NCI-H345 treated with DMSO at 0.1 percent for 48 hours (cell line): ENCODE measurements at regions not wholly inside any gene's neighbourhood (a gene's known extent, or its start where the extent isn't known, plus 50 kb on each side); places are given as distances from the start of the nearest gene placed in this dataset.
"Not testable (repeated sequence)": the region's sequence is repeated elsewhere in the genome, so short reads cannot be mapped to it uniquely, and the experiment has no call there.

Experiments
- DNase-seq: peaks from one replicate; lab custom pipeline; 2025; ENCODE audit not compliant: unreplicated experiment; lab: John Stamatoyannopoulos, UW

DNA sequence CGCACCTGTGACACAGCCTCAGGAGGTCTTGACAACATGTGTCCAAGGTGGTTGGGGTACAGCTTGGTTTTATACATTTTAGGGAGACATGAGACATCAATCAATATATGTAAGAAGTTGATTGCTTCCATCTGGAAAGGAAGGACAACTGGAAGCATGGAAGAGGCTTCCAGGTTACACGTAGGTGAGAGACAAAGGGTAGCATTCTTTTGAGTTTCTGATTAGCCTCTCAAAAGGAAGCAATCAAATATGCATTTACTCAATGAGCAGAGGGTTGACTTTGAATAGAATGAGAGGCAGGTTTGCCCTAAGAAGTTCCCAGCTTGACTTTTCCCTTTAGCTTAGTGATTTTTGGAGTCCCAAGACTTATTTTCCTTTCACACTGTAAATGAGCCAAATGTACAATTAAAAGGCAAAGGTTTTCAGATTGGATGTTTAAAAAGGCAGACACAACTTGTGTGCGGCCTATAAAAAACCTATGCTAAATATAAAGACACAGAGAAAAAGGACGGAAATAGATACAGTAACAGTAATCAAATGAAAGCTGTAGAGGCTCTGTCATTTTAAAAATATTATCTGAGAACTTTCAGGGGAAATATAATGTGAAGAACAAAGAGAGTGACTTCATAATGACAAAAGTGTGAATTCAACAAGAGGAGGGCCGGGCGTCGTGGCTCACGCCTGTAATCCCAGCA is 65.7 kb upstream of the LANCL2 start:
- DNase-seq: no peak

GRCh38 chr7:55303220-55303619 is 61.9 kb upstream of the LANCL2 start:
- no peak for DNase-seq

GRCh38 chr7:55304018-55304762 is 60.9 kb upstream of the LANCL2 start:
- no peak for DNase-seq

GRCh38 chr7:55305135-55305534 is 60.0 kb upstream of the LANCL2 start:
- no peak for DNase-seq

GRCh38 chr7:55306331-55306730 is 58.8 kb upstream of the LANCL2 start:
- DNase-seq: no peak

DNA sequence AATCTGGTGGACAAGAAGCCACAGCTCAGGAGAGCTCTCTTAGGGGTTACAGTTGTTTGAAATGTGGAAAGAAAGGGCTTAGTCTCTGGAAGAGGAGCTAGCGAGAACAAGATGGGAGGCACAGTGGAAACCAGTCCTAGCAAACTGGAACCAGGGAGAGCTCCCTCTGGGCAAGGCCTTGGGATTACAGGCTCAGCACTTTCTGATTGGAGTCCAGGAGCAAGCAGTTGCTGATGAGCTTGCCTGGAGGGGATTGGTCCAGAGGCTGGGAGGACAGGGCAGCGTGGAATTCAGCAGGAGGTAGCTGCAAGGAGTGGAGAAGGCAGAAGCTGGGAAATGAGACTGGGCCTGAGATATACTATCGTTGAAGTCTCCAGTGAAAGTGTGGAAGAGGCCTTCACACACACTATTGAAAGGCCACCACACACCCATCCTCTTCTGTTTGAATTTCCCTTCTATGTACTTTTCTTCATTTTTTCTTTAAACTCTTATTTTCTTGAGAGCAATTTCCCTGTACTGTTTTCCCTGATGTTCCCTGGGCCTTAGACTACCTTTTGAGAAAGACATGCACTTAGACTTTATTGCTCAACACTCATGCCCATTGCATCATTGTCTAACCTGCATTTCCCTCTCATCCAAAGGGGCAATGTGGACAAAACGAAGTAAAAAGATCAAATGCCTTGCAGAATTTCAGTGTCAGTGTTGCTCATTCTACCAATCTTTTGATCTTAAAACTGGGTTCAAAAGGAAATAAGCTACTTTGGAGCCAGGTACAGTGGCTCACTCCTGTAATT is 57.8 kb upstream of the LANCL2 start:
- no peak for DNase-seq

GRCh38 chr7:55308186-55308929 is 56.8 kb upstream of the LANCL2 start:
- no peak for DNase-seq

- DNase-seq: no peak
Observed at GRCh38 chr7:55309040-55309991, 55.8 kb upstream of the LANCL2 start.

- no peak for DNase-seq
Observed at GRCh38 chr7:55310287-55311025, 54.7 kb upstream of the LANCL2 start.

DNA sequence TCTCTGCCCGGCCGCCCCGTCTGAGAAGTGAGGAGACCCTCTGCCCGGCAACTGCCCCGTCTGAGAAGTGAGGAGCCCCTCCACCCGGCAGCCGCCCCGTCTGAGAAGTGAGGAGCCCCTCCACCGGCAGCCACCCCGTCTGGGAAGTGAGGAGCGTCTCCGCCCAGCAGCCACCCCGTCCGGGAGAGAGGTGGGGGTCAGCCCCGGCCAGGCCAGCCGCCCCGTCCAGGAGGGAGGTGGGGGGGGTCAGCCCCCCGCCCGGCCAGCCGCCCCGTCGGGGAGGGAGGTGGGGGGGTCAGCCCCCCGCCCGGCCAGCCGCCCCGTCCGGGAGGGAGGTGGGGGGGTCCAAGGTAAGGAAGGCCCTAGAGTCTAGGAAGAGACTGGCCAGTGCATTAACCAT is 53.2 kb upstream of the LANCL2 start:
- not testable (repeated sequence) for DNase-seq

DNA sequence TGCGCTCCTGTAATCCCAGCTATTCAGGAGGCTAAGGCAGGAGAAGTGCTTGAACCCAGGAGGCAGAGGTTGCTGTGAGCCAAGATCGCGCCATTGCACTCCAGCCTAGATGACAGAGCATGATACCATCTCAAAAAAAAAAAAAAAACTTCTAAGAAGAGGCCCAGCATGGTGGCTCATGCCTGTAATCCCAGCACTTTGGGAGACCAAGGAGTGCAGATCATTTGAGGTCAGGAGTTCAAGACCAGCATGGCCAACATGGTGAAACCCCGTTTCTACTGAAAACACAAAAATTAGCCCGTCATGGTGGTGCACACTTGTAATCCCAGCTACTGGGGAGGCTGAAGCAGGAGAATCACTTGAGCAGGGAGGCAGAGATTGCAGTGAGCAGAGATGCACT is 51.5 kb upstream of the LANCL2 start:
- not testable (repeated sequence) for DNase-seq

- peak; percentile 76 for DNase-seq
Observed at GRCh38 chr7:55314967-55315366, 50.2 kb upstream of the LANCL2 start.
